Testis (tissue), 2 donors: ENCODE measurements at regions not wholly inside any gene's neighbourhood (a gene's known extent, or its start where the extent isn't known, plus 50 kb on each side); places are given as distances from the start of the nearest gene placed in this dataset.
"Not testable (repeated sequence)": the region's sequence is repeated elsewhere in the genome, so short reads cannot be mapped to it uniquely, and the experiment has no call there.

Source experiments
- POLR2A ChIP-seq: fragments of 450-650 bp; IDR thresholded peaks from one replicate; pipeline ENCODE4 v1.6.1; 2017; ENCODE audit warnings: antibody characterized with exemption, mild to moderate bottlenecking, moderate library complexity
- TF ChIP-seq, protein P1 (sequence below), 3 experiments: fragments of 450-650 bp in 2 of 3; fragments of 200-600 bp in 1 of 3; sonication (generic) in 1 of 3; IDR thresholded peaks; one replicate each; pipeline ENCODE4 v1.5.1; 2016 to 2019; ENCODE audit warnings: antibody characterized with exemption in 3 of 3, mild to moderate bottlenecking in 2 of 3, moderate library complexity in 1 of 3

DNA sequence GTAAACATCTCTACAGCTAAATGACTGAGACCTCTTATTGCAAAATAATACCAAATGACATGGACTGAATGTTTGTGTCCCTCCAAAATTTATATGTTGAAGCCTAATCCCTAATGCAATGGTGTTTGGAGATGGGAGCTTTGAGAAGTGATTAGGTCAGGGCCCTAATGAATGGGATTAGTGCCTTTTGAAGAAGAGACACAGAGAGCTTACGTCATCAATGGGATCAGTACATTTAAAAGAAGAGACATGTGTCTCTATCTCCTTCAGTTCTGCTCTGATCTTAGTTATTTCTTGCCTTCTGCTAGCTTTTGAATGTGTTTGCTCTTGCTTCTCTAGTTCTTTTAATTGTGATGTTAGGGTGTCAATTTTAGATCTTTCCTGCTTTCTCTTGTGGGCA lies 301.6 kb upstream of the FSTL5 start:
- TF ChIP-seq POLR2A = not testable (repeated sequence)
- TF ChIP-seq, protein P1, sequence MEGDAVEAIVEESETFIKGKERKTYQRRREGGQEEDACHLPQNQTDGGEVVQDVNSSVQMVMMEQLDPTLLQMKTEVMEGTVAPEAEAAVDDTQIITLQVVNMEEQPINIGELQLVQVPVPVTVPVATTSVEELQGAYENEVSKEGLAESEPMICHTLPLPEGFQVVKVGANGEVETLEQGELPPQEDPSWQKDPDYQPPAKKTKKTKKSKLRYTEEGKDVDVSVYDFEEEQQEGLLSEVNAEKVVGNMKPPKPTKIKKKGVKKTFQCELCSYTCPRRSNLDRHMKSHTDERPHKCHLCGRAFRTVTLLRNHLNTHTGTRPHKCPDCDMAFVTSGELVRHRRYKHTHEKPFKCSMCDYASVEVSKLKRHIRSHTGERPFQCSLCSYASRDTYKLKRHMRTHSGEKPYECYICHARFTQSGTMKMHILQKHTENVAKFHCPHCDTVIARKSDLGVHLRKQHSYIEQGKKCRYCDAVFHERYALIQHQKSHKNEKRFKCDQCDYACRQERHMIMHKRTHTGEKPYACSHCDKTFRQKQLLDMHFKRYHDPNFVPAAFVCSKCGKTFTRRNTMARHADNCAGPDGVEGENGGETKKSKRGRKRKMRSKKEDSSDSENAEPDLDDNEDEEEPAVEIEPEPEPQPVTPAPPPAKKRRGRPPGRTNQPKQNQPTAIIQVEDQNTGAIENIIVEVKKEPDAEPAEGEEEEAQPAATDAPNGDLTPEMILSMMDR (IDR thresholded peaks at IDR 0.05) = not testable (repeated sequence)
